Heart left ventricle (tissue), 16 donors: ENCODE measurements at regions not wholly inside any gene's neighbourhood (a gene's known extent, or its start where the extent isn't known, plus 50 kb on each side); places are given as distances from the start of the nearest gene placed in this dataset.

Source experiments
- ATAC-seq, 4 donors: fragments of 200-7000 bp; cut with Tn5 transposase; one replicate each; pipeline ENCODE4 v1.9.1; 2020 to 2022; ENCODE audit warnings: moderate library complexity in 4 of 4, mild to moderate bottlenecking in 3 of 4, moderate number of reproducible peaks in 1 of 4
- DNase-seq, 5 donors: peaks; one replicate each; pipeline ENCODE4 v3.0.0-alpha.2; 2020
- H3K27ac ChIP-seq, 12 donors: fragments of 200-600 bp; sonication (generic) in 4 of 12; one replicate each; pipeline versions ENCODE4 v1.5.0 to v1.8.0; 2016 to 2022; ENCODE audit warnings: mild to moderate bottlenecking in 2 of 12
- H3K27me3 ChIP-seq, 9 donors: fragments of 200-600 bp; sonication (generic) in 2 of 9; one replicate each; pipeline versions ENCODE4 v1.5.1 to v1.8.0; 2016 to 2022; ENCODE audit warnings: mild to moderate bottlenecking in 3 of 9
- H3K36me3 ChIP-seq, 9 donors: fragments of 200-600 bp; sonication (generic) in 2 of 9; one replicate each; pipeline versions ENCODE4 v1.5.0 to v1.8.0; 2018 to 2022; ENCODE audit warnings: mild to moderate bottlenecking in 2 of 9
- H3K4me1 ChIP-seq, 12 donors: fragments of 200-600 bp; sonication (generic) in 4 of 12; one replicate each; pipeline versions ENCODE4 v1.5.0 to v1.8.0; 2016 to 2022; ENCODE audit warnings: mild to moderate bottlenecking in 3 of 12
- H3K4me3 ChIP-seq, 12 donors: fragments of 200-600 bp; sonication (generic) in 4 of 12; one replicate each; pipeline versions ENCODE4 v1.5.0 to v1.8.0; 2017 to 2022; ENCODE audit warnings: mild to moderate bottlenecking in 9 of 12, moderate library complexity in 4 of 12
- H3K9me3 ChIP-seq, 12 donors: fragments of 200-600 bp; sonication (generic) in 4 of 12; one replicate each; pipeline versions ENCODE4 v1.5.0 to v1.8.0; 2016 to 2022; ENCODE audit warnings: mild to moderate bottlenecking in 1 of 12
- POLR2A ChIP-seq, 2 donors: fragments of 450-650 bp; IDR thresholded peaks; one replicate each; pipeline ENCODE4 v1.6.1; 2017; ENCODE audit warnings: antibody characterized with exemption in 2 of 2, mild to moderate bottlenecking in 2 of 2, moderate library complexity in 2 of 2
- WGBS, 4 donors: extraction: QIAGEN DNeasy Blood & Tissue Kit in 2 of 4; methylation state at CpG; one replicate each; pipeline versions ENCODE4 v1.1.5 to v1.1.7; 2013 to 2018; 5-methylcytosine and 5-hydroxymethylcytosine counted together
- intact Hi-C, 10 donors: fragments of 100-400 bp; cut with DNase I; formaldehyde crosslinking; loops; one replicate each; pipeline versions ENCODE4 v1.11.1 to v1.14.2; 2022
- TF ChIP-seq, protein P1 (sequence below), 12 donors: fragments of 200-600 bp; sonication (generic) in 4 of 12; IDR thresholded peaks; one replicate each; pipeline versions ENCODE4 v1.5.0 to v1.8.0; 2018 to 2022; ENCODE audit warnings: antibody characterized with exemption in 12 of 12, mild to moderate bottlenecking in 5 of 12
- donor health status: ischemic (EF 13 %, LVEDD 7.1; RV severe dilation, severe dysfunction).
- donor health status: healthy with polysubstance abuse.
- donor health status: DM: no; HTN: yes; CAD: no.
- donor health status: DM: no; HTN: no; CAD: no.
- donor health status: ischemic (EF 25% LVEDD 6.9; RV normal size, moderate dysfunction).
- donor health status: ischemic (EF 25% LVEDD 5.7; RV mildly dilated, moderate dysfunction).
- donor health status: healthy.
- donor health status: DM: yes; HTN: yes; CAD: no.
- donor health status: ischemic (EF 35%, LVEDD 5.7; RV mildly dilated, moderate dysfunction).
- donor health status: nonischemic (EF 11% LVEDD 7.7; RV severe dilation, severe dysfunction).
- donor health status: DM: yes; HTN: yes; CAD: no.
- donor health status: PGD.
- donor health status: ischemic (EF 29% LVEDD 5.4; RV normal size, mild dysfunction).
- donor health status: nonischemic (EF 23%, LVEDD 6.1; RV moderate dilation, normal function).

DNA sequence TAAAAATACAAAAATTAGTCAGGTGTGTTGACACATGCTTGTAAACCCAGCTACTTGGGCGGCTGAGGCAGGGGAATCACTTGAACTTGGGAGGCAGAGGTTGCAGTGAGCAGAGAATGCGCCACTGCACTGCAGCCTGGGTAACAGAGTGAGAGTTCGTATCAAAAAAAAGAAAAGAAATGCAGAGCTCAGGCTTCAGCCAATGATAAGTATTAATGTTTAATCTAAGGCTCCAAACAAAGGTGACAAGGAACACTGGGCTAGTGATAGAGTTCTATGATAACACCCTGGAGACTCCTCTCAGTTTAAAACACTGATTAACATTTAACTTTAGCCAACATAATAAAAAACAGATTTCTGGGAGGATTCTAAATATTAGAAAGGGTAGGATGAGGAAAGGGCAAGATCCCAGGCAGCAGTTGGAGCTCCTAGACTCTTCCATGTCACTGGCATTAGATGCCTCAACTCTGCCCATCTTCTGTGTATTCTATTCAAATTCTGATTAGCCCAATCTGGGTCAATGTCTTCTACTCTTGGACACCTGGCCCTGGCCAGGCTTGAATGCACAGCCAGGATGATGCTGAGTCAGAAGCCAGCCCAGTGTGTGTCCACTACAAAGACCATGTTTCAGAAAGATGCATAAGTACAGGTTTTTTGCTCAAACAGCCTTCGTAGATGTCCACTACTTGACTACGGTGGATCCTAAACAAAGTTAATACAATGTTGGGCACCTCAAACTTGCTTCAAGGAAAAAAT, 91.0 kb upstream of the FAM169A start:
- no peaks in the 10 kb centered on the region for H3K4me1 ChIP-seq
- TF ChIP-seq, protein P1, sequence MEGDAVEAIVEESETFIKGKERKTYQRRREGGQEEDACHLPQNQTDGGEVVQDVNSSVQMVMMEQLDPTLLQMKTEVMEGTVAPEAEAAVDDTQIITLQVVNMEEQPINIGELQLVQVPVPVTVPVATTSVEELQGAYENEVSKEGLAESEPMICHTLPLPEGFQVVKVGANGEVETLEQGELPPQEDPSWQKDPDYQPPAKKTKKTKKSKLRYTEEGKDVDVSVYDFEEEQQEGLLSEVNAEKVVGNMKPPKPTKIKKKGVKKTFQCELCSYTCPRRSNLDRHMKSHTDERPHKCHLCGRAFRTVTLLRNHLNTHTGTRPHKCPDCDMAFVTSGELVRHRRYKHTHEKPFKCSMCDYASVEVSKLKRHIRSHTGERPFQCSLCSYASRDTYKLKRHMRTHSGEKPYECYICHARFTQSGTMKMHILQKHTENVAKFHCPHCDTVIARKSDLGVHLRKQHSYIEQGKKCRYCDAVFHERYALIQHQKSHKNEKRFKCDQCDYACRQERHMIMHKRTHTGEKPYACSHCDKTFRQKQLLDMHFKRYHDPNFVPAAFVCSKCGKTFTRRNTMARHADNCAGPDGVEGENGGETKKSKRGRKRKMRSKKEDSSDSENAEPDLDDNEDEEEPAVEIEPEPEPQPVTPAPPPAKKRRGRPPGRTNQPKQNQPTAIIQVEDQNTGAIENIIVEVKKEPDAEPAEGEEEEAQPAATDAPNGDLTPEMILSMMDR (IDR thresholded peaks at IDR 0.05), result no peak
- no peak for TF ChIP-seq POLR2A (IDR thresholded peaks at IDR 0.05)
- no peak overlapping the region for H3K4me3 ChIP-seq
- no peak overlapping the region for H3K27ac ChIP-seq
- 89 to 90% (median 89%) methylated on average over 5 of the region's 5 CpGs for WGBS, 4 donors
- intact Hi-C loops, result no loop called here
- peaks cover 0 to 5% (median 0%) of the 10 kb centered on the region in 9 donors for H3K27me3 ChIP-seq
- DNase-seq (no peak), ATAC-seq (no peak)
- no peaks in the 10 kb centered on the region for H3K36me3 ChIP-seq
- H3K9me3 ChIP-seq, result peaks cover 0 to 5% (median 0%) of the 10 kb centered on the region in 12 donors

DNA sequence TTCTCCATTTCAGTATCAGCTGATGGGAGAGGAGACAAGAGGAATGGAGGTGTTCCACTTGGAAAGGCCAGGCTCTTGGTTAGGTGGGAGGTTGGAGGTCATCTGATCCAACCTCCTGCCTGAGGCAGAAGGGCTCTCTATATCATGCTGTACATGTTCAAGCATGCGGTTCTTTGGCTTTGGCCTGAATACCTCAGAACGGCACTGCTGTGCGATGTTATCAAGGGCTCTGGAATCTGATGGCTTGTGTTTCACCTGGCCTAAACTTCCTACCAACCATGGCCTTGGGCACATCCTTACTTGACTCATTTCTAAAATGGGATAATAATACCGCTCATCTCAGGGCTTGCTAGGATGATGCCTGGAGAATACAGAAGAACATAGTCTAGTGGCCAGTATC, 90.1 kb upstream of the FAM169A start:
- Histone ChIP-seq H3K9me3 (peaks cover 0 to 5% (median 0%) of the 10 kb centered on the region in 12 donors), H3K36me3 (no peaks in the 10 kb centered on the region), H3K27me3 (peaks cover 0 to under 1% (median 0%) of the 10 kb centered on the region in 9 donors), H3K4me1 (no peaks in the 10 kb centered on the region), H3K27ac (no peak overlapping the region), H3K4me3 (no peak overlapping the region)
- DNase-seq, result no peak
- 78 to 97% (median 93%) methylated on average over 4 of the region's 4 CpGs for WGBS, 4 donors
- ATAC-seq, result no peak
- no peak for TF ChIP-seq POLR2A (IDR thresholded peaks at IDR 0.05)
- TF ChIP-seq, protein P1 (IDR thresholded peaks at IDR 0.05), result no peak
- intact Hi-C loops, result no loop called here

DNA sequence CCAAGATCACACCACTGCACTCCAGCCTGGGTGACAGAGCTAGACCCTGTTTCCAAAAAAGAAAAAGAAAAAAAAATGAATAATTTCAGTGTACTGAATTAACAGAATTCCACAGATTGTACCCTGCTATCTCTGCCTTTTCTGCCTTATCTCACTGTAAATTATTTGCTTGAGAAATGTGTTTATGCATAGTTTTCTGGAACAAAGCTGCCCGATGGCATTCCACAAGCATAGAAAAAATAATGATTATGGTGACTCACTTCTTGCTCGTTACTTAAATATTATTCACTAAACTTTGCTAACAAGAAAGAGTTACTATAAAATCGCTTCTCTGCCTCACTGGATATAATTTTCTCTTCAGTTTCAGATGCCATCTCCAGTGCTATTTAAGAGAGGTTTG, 88.7 kb upstream of the FAM169A start:
- TF ChIP-seq POLR2A (IDR thresholded peaks at IDR 0.05), result no peak
- TF ChIP-seq, protein P1 (IDR thresholded peaks at IDR 0.05), result no peak
- intact Hi-C loops, result no loop called here
- DNase-seq (no peak), ATAC-seq (no peak)
- Histone ChIP-seq H3K4me3 (no peak overlapping the region), H3K27ac (no peak overlapping the region), H3K27me3 (no peaks in the 10 kb centered on the region), H3K9me3 (peaks cover 0 to 5% (median 0%) of the 10 kb centered on the region in 12 donors), H3K36me3 (no peaks in the 10 kb centered on the region), H3K4me1 (no peaks in the 10 kb centered on the region)
- WGBS, 4 donors, result 76 to 84% (median 78%) methylated on average over 3 of the region's 3 CpGs

DNA sequence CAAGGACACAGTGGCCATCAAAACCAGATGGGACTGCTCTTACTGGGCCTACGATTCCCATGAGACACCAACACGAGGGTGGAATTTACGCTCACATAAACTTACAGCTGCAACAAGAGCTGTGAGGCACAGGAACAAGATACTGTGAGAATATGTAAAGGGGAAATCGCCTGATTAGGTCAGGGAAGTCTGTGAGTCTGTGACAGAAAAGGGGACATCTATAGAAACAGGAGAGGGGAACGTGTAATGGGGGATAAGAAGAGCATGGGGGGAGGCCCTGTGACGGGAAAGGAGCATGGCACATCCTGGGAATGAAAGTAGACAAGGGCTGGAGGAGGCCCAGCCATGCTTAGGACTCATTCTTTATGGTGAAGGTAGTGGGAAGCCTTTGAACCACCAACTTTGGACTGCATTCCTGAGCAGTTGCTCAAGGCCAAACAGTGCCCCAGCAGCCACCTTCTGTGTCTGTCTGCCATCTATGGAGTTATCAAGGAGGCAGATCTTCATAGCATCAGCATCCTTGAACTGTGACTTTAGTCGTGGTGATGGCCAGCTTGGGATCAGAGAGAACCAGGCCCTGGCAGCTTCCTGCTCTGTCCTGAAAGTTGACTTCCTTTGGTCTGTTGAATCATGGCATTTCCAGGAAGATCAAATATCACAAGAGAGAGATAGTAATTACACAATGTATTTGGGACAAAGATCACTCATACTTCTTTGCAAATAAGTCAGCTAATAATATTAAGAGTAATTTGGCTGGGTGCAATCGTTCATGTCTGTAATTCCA, 87.9 kb upstream of the FAM169A start:
- no peak overlapping the region for H3K27ac ChIP-seq
- H3K36me3 ChIP-seq, result no peaks in the 10 kb centered on the region
- ATAC-seq (no peak), DNase-seq (no peak)
- H3K27me3 ChIP-seq, result no peaks in the 10 kb centered on the region
- H3K4me3 ChIP-seq, result no peak overlapping the region
- peaks cover 0 to 5% (median 0%) of the 10 kb centered on the region in 12 donors for H3K9me3 ChIP-seq
- WGBS, 4 donors, result 52 to 69% (median 56%) methylated on average over 8 of the region's 8 CpGs
- TF ChIP-seq, protein P1 (IDR thresholded peaks at IDR 0.05), result no peak
- TF ChIP-seq POLR2A (IDR thresholded peaks at IDR 0.05), result no peak
- intact Hi-C loops, result no loop called here
- no peaks in the 10 kb centered on the region for H3K4me1 ChIP-seq
